Left renal cortex interstitium (tissue), 4 donors: ENCODE measurements at regions not wholly inside any gene's neighbourhood (a gene's known extent, or its start where the extent isn't known, plus 50 kb on each side); places are given as distances from the start of the nearest gene placed in this dataset.

Source experiments
- DNase-seq, 4 donors: peaks; one replicate each; pipeline ENCODE4 v3.0.0-alpha.2; 2013; ENCODE audit warnings: low read depth in 4 of 4, low spot score in 2 of 4, missing footprints in 1 of 4

DNA sequence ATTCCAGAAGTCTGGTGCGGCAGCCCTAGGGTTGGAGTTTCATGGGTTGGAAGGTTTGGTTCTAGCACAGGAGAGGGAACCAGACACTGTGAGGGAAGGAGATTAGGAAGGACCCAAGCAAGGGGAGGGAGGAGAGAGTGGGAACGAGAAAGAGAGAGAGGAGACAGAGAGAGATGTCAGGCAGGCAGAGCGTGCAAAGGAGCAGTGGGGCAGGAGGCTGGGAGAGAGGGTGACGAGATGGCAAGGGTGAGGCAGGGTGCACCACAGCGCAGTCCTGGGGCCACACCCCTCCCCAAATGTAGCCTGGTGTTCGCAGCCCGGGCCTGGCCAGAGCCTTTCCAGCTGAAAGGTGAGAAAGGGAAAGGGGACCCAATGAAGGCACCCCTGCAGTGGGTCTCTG is 162.9 kb upstream of the TLE3 start:
- DNase-seq, result no peak

DNA sequence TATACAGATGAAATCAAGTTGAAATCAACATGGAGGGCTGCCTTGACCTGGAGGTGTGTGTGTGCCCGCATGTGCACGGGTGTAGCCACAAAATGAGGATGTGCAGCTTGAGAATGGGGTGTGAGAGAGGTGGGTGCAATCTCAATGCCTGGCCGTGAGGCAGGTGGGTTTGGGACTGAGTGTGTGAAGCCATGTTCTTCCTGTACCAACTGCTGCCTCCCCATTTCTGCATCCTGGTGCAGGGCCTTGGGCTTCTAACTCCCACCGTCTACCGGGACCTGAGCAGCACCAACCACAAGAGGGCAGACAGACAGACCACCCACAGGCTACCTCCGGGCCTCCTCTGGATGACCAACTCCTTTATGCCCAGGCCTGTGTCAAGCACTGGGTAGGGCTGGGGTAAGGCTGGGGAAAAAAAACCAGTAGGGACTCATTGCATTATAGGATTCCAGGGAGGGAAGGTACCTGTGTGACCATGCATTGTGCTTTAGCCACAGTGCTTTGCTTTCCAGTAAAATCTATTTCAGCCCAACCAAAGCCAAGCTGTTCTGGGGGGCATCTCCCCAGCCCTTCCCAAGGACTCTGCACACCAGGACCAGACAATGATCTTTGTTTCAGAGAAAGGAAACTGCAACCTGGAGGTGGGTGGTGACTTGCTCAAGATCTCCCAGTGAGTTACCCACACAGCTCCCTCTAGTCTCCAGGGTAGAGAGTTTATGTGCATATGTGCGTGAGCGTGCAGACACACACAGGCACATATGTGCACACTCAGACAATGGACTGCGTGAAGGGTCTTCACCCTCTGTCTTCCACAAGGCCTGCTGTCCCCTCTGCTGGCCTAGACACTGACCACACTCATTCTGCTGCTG is 162.2 kb upstream of the TLE3 start:
- no peak for DNase-seq

DNA sequence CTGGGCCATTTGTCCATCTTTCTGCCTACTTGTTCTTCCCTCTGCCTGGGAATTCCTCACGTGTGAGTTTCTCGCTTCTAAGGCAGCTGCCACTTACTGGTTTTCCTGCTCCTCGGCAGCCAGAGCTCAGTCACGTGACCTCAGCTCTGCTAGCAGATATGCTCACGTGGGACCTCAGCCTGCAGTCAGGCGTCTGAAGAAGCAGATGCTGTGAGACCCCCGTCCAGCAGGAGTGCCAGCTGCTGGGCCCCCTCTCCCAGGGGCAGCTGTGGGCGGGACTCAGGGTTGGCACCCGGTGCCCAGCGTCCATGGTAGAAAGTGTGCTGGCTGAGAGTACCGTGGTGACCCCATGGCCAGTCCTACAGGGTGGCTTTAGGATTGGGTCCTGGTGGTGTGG is 161.3 kb upstream of the TLE3 start:
- DNase-seq, result no peak

DNA sequence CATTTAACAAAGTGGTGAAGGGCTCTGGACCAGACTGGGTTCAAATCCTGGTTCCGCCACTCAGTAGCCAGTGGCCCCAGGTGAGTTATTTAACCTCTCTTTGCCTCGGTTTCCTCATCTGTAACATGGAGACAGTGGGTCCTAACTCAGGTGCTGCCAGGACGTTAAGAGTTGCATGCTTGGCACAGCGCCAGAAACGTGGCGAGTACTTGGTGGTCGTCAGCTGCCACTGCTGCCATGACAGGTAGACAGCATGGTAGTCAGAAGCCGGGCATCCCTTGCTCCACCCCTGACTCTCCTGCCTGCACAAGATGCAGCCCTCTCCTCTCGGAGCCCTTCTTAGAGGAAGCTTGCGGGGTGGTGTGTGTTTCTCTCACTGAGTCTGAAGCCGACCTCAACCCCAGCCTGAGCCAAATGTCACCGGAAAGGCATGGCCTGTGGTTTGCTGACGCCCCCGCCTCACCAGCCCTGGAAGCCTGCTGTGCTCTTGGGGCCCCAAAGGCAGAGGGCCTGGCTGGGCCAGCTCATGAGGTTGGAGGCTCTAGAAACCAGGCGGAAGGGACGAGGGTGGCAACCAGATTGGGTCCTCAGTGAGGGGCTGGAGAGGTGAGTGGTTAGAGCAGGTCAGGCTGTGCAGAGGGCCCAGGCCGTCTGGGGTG is 160.8 kb upstream of the TLE3 start:
- no peak for DNase-seq

DNA sequence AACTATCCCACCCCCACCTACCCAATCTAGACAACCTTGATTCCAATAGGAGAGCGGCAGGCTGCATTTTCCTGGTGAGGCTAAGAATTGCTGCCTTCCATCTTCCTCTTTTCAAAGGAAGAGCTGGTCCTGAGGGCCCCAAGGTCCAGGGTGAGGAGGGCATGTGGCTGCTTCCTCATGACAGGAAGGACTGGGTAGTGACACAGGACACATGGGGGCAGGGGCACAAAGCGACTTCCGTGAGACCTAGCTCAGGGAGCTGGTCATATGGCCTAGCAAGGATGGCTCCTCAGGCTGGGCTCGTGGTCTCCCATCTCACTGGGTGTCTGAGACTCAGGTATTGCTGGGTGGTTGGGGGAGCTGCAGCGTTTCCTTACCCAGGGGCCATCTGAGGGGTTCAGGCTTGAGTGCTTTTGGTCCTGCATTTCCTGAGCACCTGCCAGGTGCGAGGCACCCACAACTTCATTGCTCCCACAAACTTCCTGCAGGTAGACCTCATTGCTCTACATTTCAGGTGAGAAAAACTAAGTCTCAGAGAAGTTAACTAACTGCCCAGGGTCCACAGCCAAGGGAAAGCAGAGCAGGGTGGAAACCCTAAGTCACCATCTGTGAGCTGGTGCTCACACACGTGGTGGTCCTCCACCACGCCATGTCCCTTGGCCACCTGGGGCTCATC is 160.0 kb upstream of the TLE3 start:
- DNase-seq, result no peak

DNA sequence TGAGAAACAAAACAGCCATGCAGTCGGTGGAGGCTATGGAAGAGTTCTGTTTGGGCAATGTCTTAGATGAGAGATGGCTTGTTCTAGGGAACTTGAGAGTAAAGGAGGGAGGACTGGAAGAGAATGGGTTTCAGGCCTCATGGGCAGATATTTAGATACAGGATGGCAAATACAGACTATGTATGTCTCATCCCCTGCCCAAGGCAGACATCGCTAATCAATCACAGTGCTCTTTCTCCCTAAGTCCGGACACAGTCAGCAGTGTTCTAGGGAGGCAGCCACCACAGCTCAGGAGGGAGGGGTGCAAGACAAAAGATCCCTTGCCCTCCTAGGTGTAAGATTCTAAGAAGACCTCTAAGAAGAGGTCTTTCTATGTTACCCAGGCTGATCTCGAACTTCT is 159.3 kb upstream of the TLE3 start:
- no peak for DNase-seq

DNA sequence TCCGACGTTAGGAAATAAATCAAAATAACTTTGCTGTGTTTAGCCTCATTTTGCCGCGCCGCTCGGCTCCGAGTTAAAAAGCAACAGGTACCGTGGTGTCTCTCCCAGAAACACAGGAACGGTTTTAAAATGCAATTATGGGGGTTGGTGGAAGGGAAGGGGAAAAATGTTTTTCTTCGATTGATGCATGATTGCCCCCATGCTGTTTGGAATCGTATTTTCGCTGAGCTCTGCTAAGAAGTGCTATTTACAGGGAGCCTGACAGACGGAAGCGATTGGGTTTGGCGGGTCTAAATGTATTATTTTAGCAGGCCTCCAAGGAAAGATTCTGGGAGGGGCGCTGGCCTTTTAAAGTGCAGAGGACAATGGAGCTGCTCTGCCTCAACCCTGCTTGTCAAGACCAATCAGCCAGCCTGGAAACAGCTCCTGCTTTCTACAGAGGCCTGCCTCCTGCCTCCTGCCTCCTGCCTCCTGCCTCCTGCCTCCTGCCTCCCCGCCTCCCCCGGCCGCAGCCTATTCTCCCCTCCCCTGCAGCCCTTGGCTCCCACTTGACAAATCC is 156.7 kb upstream of the TLE3 start:
- DNase-seq, result no peak

DNA sequence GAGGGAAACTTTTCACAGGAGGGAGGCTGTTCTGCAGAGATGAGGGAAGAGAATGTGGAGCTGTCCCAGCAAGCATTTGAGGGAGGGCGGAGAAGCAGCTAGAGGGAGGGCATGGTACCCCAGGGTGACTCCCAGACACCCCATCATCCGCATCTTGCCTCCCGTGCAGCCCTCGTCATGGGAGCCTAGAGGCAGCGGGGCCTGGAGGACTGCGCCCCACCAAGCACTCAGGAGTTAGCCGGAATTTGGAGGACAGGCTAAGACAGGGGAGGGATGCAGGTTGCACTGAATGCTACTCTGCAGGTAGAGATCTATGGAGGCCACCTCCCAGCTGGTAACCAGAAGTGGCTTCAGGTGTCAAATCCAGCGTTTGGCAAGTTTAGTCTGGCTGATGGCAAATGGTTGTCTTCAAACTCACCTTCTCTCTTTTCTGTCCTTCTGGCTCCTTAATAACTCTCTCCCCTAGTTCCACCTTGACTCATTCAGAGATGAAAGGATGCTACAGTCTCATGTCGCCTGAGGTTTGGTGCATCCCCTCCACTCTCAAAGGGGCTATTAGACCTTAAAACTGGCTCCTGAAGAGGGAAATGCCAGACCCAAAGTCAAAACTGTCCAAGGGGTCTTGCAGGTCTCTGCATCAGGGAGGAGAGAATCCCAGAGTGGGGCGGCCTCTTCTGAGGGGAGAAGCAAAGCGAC is 155.9 kb upstream of the TLE3 start:
- no peak for DNase-seq

DNA sequence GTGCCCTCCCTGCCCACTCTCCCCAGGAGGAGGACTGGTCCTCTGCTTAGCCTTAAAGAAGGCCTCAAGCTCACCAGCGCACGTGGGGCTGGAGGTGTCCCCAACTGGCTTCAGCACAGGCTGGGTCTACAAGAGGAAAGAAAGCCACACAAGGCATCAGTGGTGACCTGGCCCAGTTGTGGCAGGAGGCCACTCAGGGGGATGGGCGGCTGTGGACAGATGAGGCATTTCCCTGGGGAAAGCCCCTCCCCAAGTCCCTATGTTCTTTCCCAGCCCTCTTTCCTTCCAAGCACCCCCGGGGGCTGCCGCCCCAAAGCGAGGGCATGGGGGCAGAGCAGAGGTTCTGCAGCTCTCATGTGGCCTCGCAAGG is 155.2 kb upstream of the TLE3 start:
- no peak for DNase-seq

DNA sequence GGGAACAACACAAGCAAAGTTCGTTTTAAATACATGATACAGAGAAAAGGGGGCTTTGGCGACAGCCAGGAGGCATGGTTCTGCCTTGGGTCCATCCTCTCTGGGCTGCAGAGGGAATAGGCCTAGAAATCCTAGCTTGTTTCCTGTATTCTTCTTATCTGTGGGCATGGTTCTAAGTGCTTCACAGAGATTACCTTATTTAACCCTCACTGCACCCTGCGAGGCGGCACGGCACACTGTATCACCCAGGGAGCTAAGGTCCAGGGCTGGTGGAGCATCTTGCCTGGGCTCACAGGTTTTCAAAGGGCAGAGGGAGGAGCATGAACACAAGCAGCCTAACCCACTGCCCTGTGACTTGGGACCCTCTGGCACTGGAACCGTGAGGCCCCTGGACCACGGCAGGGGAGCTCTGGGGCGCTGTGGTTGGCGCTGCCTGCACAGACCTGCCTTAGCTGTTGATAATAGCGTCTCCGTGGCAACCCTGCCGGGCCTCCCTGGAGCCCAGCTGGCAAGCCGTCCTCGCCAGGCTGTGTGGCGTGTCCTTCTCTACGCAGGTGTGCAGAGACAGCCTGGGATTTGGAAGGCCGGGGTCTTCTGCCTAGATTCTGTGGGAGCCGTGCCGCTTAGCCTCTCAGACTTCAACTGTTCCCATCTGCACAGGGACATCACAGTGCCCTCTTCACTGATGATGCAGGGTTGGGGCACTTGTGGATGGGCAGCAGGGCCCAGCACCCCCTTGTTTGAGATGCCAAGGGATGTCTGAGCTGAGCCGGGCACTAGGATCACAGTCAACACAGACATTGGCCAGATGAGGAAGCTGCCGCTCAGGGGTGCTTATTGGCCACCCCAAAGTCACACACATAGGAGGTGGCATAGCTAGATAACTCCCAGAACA is 154.6 kb upstream of the TLE3 start:
- no peak for DNase-seq

DNA sequence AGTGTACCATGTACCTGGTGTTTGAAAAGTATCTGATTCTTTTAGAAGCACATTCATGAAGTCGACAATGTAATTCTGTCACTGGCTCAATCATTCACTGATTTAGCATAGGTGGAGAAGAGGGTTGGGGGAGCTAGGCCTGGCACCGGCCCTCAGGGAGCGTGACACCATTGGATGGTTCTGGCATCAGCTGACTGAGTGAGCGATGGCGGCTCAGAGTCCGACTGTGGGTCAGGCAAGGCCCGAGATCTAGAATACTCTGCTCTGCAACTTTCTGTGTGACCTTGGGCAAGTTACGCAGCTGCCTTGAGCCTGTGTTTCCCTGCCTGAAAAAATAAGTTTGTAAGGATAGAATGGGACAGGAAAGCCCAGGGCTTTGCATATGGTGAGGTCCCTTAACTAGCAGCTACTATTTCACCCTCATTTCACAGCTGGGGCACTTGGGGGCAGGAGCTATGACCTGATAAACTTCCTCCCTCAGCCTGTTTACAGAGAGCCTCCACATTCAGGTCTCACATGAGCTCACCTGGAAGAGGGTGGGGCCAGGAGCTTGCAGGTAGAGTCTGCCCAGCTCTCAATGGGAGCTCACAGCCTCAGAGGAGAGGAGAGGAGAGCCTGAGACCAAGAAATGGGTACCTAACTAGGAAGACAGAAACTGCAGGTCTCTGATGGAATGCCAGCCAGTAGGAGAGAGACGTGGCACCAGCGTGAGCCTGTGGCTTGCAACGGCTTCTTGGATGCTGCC is 153.7 kb upstream of the TLE3 start:
- DNase-seq, result no peak

DNA sequence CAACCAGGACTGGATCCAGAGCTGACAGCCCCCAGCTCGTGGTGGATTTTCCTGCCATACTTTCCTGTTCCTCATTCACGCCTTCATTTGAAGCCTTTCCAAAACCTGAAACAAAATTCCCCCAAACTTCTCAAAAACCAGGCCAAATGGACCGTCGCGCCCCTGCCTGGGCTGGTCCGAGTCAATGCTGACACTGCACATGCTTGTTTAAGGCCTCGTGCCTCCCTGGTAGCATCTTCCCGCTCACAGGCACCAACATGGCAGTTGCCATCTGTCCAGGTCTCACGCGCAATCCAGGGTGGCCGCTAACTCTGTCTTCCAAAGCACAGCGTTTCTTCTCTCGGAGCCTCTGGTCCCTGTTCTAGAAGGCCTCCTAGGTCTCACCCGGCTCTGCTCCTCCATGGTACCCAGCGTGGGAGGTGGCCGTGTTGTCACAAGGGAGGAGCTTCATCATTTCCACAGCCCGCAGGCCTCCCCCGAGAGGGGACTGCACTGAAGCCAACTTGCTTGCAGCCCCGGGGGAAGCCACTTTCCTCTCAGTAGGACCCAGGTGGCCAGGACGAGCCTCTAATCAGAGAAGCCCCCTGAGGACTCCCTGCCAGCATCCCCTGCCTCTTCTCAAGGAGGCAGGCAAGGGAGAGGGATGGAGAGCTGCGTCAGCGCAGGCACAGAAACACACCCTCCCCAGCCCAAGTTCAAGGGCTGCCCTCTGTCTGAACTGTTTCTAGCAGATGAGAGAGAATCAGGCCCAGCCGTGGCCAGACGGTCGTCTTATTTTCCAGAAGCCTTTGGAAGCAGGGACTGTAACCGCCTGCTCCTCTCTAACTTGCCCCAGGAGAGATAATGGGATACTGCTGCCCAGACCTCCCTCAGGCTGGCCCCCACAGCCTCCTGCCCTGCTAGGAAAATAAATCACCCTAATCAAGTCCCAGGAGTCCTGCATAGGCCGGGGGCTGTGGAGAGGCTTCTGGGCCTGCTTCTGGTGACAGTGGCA is 152.8 kb upstream of the TLE3 start:
- no peak for DNase-seq

DNA sequence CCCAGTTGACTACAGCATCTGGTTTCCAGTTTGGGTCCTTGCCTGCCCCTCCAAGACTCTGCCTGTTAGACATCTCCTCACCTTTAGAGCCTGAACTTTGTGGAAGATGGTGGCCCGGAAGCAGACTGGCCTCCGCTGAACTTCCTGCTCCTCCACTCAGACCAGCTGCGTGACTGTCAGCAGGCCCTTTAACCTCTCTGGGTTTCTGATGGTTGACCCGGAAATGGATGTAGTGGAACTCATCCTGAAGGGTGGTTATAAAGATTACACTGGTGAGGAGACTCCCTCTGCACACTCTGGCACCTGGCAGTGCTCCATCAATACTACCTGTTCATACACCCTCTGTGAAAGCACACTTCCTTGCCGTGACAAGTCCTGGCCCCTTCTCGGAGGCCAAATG is 151.9 kb upstream of the TLE3 start:
- no peak for DNase-seq

DNA sequence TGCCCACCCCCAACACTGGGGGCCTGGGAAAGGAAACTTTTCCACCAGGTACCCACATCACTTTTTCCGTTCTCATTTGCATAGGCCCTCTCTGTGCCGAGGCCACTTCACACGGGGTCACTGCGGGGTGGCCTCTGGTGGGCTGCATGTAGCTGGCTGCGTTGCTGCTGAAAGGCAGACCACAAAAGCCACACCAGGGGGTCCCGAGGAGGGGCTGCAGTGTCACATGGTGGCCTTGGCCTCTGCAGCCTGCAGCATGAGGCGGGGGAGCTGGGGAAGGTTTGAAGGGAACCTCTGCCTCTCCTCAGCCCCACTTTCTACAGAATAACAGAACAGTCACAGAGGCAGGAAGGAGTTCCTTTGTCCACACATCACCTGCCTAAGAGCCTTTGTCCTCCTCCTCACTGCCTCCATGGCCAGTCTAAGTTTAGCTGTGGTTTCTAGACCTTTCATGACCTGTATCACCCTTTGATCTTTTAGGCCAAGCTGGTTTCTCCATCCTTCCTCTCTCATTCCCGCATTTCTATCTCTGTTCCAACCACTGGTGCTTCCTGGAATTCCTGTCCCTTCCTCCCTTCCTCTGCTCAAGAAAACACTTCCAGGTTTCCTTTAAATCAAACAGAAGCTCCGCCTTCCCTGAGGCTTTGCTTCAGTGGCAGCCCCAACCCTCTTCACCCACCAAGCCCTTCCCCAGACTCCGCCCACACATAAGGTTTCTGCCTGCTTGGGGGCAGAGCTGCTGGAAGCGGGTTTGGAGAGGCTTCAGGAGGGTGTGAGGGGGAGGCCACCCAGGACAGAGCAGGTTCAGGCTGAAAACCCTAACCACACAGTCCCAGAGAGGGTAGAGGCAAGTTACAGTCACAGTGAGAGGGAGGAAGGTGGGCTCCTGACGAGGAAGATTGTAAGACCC is 150.7 kb upstream of the TLE3 start:
- DNase-seq, result no peak

DNA sequence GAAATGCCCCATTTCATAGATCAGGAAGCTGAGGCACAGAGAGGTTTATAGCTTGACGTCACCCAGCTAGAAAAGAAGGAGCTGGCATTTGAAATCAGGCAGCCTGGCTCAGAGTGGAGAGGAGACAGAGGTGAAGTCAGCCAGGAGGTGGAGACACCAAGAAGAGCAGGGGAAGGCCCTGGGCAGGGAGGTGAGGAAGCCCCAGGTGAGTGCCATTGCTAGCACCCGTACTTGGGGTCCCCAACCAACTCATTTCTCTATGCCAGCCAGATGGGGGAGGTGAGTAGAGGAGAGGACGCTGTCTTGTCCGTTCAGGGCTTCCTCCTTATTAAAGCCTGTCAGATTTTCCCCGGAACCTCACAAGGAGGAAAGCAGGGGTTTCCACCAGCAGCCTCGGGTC is 149.6 kb upstream of the TLE3 start:
- no peak for DNase-seq

DNA sequence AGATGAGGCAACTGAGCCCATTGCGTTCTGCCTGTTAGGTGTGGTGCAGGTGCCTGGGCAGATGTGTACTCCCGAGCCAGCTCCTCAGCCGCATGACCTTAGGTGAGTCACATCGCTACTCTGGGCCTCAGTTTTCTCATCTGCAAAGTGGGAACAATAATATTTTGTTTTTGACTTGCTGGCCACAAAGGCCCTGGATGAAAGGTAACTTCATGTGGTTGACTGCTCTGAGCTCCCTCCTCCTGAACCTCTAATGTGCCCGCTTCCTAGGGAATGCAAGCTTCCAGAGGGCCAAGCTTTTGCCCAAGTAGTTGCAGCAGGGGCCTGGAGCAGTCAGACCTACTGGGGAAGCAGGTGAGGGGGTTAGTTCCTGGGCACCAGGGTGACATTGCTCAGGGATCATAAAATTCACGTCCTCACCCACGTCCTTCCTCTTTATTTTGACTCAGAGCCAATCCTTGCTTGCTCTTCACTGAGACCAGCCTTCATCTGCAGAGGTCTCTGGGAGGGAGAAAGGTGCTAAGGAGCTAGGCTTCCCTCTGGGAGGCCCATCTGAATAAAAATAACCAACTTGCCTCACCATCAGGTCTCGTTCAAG is 149.0 kb upstream of the TLE3 start:
- DNase-seq, result no peak
